HG03457 (cell line): ENCODE measurements at regions not wholly inside any gene's neighbourhood (a gene's known extent, or its start where the extent isn't known, plus 50 kb on each side); places are given as distances from the start of the nearest gene placed in this dataset.
"Not testable (repeated sequence)": the region's sequence is repeated elsewhere in the genome, so short reads cannot be mapped to it uniquely, and the experiment has no call there.

Experiments used
- ATAC-seq: cut with Tn5 transposase; IDR thresholded peaks from one replicate; pipeline ENCODE4 v1.9.1; 2021; ENCODE audit warnings: moderate number of reproducible peaks; ENCODE audit not compliant: unreplicated experiment

- not testable (repeated sequence) for ATAC-seq
Observed at GRCh38 chr14:106323970-106324369, 797.6 kb downstream of the TMEM121 start.

- no peak for ATAC-seq
Observed at GRCh38 chr14:106327234-106327633, 800.9 kb downstream of the TMEM121 start.

DNA sequence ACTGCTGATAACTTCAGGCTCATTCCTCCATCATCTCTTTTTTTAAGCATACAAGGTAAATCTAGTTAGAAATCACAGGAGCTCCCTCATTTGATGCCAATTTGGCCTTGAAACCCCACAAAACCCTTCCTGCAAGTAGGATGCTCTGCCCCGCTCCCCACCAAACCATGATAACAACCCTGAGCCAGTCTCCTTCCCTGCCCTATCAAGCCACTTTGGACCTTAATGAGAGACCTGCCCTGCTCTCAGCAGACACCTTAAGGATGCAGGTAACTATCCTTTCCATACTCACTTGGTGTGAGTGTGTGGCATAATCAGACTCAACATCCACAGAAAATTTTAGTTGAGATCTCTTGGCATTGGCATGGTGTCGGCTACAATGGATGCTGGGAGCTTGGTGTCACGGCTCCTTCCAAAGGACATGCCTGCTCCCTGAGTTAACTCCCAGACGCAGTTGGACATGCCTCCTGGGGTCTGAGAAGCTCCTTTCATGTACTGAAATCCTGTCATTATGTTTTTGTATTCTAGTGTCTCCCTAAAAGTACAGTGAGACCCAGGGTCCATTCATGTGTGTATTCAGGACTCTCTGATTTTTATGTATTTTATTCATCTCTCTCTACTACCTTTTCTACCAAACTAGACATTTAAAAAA, 801.4 kb downstream of the TMEM121 start:
- ATAC-seq, result not testable (repeated sequence)

GRCh38 chr14:106329243-106329642, 802.9 kb downstream of the TMEM121 start:
- not testable (repeated sequence) for ATAC-seq

DNA sequence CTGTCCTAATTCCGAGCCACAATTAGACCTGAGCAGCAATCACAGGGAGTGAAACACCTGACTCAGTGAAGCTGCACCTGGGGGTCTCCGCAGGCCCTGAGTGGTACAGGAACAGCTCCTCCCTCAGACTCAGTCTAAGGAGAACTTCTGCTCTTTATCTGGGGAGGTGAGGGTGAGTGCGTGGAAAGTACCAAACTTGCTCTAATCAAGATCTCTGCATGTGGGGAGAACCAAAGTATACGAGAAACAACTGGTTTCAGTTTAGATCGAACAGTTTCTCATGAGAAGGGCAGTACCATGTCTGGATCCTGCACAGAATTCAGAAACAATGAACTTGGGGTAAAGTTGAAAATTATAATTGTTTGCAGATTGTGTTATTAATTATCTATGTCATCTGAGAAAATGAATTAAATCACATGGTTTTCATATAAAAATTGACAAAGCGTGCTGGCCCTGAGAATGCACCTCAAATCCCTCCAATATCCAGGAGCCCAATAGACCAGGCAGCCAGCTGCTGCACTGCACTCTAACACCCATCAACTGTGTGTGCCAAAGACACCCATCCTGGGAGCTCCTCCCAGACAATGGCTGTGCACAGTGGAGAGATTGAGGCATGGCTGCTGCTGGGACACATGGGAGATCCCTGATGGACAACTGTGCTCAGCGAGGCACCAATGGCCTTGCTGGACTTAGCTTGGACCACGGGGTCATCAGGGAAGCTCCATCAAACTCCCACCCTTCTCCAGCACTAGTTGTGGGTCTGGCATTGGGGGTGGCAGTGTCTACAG, 803.8 kb downstream of the TMEM121 start:
- ATAC-seq, result not testable (repeated sequence)

GRCh38 chr14:106334428-106335109, 808.2 kb downstream of the TMEM121 start:
- not testable (repeated sequence) for ATAC-seq

DNA sequence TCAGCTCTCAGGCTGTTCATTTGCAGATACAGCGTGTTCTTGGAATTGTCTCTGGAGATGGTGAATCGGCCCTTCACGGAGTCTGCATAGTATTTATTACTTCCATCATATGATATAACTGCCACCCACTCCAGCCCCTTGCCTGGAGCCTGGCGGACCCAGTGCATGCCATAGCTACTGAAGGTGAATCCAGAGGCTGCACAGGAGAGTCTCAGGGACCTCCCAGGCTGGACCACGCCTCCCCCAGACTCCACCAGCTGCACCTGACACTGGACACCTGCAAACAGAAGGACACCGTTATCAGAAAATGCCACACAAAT, 808.7 kb downstream of the TMEM121 start:
- not testable (repeated sequence) for ATAC-seq

DNA sequence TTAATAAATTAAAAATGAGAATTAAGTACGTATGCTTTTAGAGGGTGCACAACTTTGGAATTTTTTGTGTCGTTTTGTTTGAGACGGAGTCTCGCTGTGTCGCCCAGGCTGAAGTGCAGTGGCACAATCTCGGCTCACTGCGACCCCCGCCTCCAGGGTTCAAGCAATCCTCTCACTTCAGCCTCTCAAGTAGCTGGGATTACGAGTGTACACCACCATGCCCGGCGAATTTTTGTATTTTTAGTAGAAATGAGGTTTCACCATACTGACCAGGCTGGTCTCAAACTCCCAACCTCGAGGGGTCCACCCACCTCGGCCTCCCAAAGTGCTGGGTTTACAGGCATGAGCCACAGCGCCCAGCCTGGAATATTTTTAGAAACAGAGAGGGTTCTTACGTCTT, 812.4 kb downstream of the TMEM121 start:
- ATAC-seq, result not testable (repeated sequence)

DNA sequence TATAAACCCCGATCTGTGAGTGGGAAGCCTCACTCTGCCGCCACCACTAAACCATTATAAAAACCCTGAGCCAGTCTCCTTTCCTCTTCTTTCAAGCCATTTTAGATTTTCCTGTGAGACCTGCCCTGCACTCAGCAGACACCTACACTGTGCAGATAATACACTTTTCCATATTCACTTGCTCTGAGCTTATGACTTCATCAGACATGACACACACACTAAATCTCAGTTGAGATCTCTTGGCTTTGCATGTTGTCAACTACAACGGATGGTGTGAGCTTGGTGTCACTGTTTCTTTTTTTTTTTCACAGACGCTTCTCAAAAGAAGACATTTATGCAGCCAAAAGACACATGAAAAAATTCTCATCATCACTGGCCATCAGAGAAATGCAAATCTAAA, 814.3 kb downstream of the TMEM121 start:
- ATAC-seq, result not testable (repeated sequence)

GRCh38 chr14:106341161-106341560, 814.8 kb downstream of the TMEM121 start:
- not testable (repeated sequence) for ATAC-seq

DNA sequence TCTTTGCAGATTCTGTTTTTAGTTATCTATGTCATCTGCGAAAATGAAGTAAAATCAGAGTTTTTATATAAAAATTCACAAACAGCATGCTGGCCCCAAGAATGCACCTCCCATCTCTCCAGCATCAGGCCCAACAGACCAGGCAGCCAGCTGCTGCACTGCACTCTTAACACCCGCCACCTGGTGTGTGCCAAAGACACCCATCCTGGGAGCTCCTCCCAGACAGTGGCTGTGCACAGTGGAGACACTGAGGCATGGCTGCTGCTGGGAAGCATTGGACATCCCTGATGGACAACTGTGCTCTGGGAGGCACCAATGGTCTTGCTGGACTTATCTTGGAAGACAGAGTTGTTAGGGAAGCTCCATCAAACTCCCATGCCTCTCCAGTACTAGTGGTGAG, 817.2 kb downstream of the TMEM121 start:
- no peak for ATAC-seq

GRCh38 chr14:106344065-106344614, 817.8 kb downstream of the TMEM121 start:
- not testable (repeated sequence) for ATAC-seq

GRCh38 chr14:106344791-106345479, 818.6 kb downstream of the TMEM121 start:
- not testable (repeated sequence) for ATAC-seq

GRCh38 chr14:106346084-106346483, 819.7 kb downstream of the TMEM121 start:
- ATAC-seq, result no peak

DNA sequence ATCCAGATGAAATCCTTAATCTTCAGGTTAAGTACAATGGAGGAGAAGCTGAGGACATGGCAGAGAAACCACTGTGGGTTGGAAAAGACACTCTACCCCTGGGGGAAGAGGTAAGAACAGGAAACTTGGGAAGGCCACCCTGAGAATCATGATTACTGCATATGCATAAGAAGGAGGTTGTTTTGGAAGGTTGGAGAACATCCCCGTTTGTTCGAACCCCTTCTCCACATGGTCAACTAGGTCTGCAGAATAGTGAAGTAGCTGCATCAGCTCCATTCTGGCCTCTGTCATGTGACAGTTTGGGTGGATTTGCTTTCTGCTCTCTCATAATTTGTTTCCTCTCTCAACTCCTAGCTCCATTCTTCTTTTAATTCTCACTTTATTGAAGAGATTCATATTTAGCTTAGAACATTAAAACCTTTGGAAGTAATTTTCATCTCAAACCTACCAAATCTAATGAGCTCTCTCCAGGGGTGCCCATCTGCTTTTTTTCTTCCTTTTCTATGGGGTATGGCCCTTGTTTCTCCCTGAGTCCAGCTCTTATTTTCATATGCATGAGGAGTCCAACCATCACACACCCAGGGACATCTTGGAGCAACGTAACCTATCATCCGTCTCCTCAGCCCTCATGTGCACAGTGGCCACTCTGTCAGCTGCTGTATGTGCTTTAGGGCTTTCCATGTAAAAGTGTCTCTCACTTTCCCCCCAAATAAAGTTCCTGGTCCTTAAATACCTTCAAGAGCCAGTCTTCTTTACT, 820.3 kb downstream of the TMEM121 start:
- ATAC-seq, result no peak

- no peak for ATAC-seq
Observed at GRCh38 chr14:106347291-106347778, 821.0 kb downstream of the TMEM121 start.

DNA sequence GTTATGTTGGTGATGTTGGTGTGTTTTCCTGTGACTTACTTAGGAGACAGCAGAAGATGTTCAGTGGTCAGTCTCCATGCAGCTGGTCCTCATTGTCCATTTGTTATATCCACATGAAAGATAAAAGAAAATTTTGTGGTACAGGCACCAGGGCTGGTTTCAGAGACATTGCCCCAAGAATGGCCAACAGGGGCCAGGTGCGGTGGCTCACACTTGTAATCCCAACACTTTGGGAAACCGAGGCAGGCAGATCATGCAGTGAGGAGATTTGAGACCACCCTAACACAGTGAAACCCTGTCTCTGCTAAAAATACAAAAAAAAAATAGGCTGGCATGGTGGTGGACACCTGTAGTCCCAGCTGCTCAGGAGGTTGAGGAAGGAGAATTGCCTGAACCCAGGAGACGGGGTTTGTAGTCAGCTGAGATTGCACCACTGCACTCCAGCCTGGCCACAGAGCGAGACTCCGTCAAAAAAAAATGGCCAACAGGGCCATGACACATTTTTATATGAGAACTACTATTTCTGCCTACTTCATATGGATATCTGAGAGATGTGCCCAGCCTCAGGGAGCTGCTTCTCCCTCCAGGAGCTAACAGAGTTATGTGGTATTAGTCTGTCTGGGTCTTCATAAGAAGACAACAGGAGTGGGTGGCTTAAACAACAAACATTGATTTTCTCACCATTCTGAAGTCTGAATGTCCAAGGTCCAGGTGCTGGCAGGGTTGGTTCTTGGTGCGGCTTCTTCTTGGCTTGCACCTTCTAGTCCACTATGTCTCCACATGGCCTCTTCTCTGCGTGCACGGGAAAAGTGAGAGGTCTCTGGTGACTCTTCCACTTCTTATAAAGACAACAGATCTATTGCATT, 821.7 kb downstream of the TMEM121 start:
- ATAC-seq, result no peak

GRCh38 chr14:106348873-106349540, 822.6 kb downstream of the TMEM121 start:
- not testable (repeated sequence) for ATAC-seq
